H9 (cell line): ENCODE measurements at regions not wholly inside any gene's neighbourhood (a gene's known extent, or its start where the extent isn't known, plus 50 kb on each side); places are given as distances from the start of the nearest gene placed in this dataset.

Experiments
- DNase-seq: peaks from one replicate; pipeline ENCODE4 v3.0.0-alpha.2; 2017
- H2AFZ ChIP-seq: one replicate; pipeline ENCODE4 v1.6.1; 2013; ENCODE audit warnings: mild to moderate bottlenecking, low read length, control low read depth, moderate library complexity
- H2AK5ac ChIP-seq: 2 replicates; pipeline ENCODE4 v1.6.1; 2013; ENCODE audit warnings: low read length, control low read depth, mixed read lengths; ENCODE audit not compliant: insufficient read length
- H2BK120ac ChIP-seq: one replicate; pipeline ENCODE4 v1.6.1; 2013; ENCODE audit warnings: low read depth, mild to moderate bottlenecking, low read length, control low read depth, inconsistent platforms; ENCODE audit not compliant: poor library complexity, severe bottlenecking
- H2BK12ac ChIP-seq: 2 replicates; pipeline ENCODE4 v1.6.1; 2013; ENCODE audit warnings: low read length, control low read depth, mixed read lengths, low read depth; ENCODE audit not compliant: insufficient read length
- H2BK15ac ChIP-seq: 2 replicates; pipeline ENCODE4 v1.6.1; 2013; ENCODE audit warnings: low read depth, low read length, control low read depth
- H2BK20ac ChIP-seq: one replicate; pipeline ENCODE4 v1.6.1; 2013; ENCODE audit warnings: low read depth, mild to moderate bottlenecking, low read length, control low read depth, inconsistent platforms; ENCODE audit not compliant: poor library complexity, severe bottlenecking
- H2BK5ac ChIP-seq: 2 replicates; pipeline ENCODE4 v1.6.1; 2013; ENCODE audit warnings: low read length, control low read depth, mixed read lengths; ENCODE audit not compliant: insufficient read length
- H3K14ac ChIP-seq: 2 replicates; pipeline ENCODE4 v1.6.1; 2013; ENCODE audit warnings: low read length, control low read depth; ENCODE audit not compliant: insufficient read depth
- H3K18ac ChIP-seq: 2 replicates; pipeline ENCODE4 v1.6.1; 2013; ENCODE audit warnings: low read depth, mild to moderate bottlenecking, mixed read lengths, low read length, control low read depth; ENCODE audit not compliant: insufficient read length
- H3K23ac ChIP-seq: 2 replicates; pipeline ENCODE4 v1.6.1; 2013; ENCODE audit warnings: low read length, control low read depth, mixed read lengths, low read depth; ENCODE audit not compliant: insufficient read length
- H3K23me2 ChIP-seq: 2 replicates; pipeline ENCODE4 v1.6.1; 2013; ENCODE audit warnings: low read depth, mild to moderate bottlenecking, mixed read lengths, low read length, control low read depth; ENCODE audit not compliant: insufficient read length, poor library complexity, severe bottlenecking
- H3K27ac ChIP-seq: 2 replicates; pipeline ENCODE4 v1.5.1; 2013; ENCODE audit warnings: low read length, control low read depth, mixed read lengths, low read depth; ENCODE audit not compliant: insufficient read length
- H3K27me3 ChIP-seq: 2 replicates; pipeline ENCODE4 v1.6.1; 2013; ENCODE audit warnings: low read length, control low read depth, inconsistent platforms; ENCODE audit not compliant: insufficient read depth
- H3K4ac ChIP-seq: 2 replicates; pipeline ENCODE4 v1.6.1; 2013; ENCODE audit warnings: low read depth, mild to moderate bottlenecking, control low read depth, inconsistent platforms, low read length, moderate library complexity
- H3K4me1 ChIP-seq: 2 replicates; pipeline ENCODE4 v1.6.1; 2013; ENCODE audit warnings: low read length, control low read depth, inconsistent platforms; ENCODE audit not compliant: insufficient read depth
- H3K4me2 ChIP-seq: 2 replicates; pipeline ENCODE4 v1.6.1; 2013; ENCODE audit warnings: low read length, control low read depth, mixed read lengths; ENCODE audit not compliant: insufficient read length, insufficient read depth
- H3K56ac ChIP-seq: 2 replicates; pipeline ENCODE4 v1.6.1; 2013; ENCODE audit warnings: low read depth, mild to moderate bottlenecking, mixed read lengths, low read length, control low read depth; ENCODE audit not compliant: insufficient read length
- H3K79me1 ChIP-seq: 2 replicates; pipeline ENCODE4 v1.6.1; 2013; ENCODE audit warnings: low read depth, mild to moderate bottlenecking, moderate library complexity, low read length, control low read depth, inconsistent platforms; ENCODE audit not compliant: insufficient read depth, poor library complexity, severe bottlenecking
- H3K79me2 ChIP-seq: 2 replicates; pipeline ENCODE4 v1.6.1; 2013; ENCODE audit warnings: low read length, control low read depth, inconsistent platforms; ENCODE audit not compliant: insufficient read depth
- H3K9ac ChIP-seq: 2 replicates; pipeline ENCODE4 v1.6.1; 2013; ENCODE audit warnings: low read length, control low read depth, mixed read lengths; ENCODE audit not compliant: insufficient read length; ENCODE audit errors: extremely low read depth
- H3K9me3 ChIP-seq: one replicate; pipeline ENCODE4 v1.6.1; 2013; ENCODE audit warnings: low read depth, low read length, inconsistent platforms; ENCODE audit not compliant: control insufficient read depth
- H3T11ph ChIP-seq: one replicate; pipeline ENCODE4 v1.6.1; 2013; ENCODE audit warnings: mild to moderate bottlenecking, low read length, control low read depth, inconsistent platforms
- H4K20me1 ChIP-seq: one replicate; pipeline ENCODE4 v1.6.1; 2013; ENCODE audit not compliant: control insufficient read depth, insufficient read length, insufficient read depth
- H4K5ac ChIP-seq: 2 replicates; pipeline ENCODE4 v1.6.1; 2013; ENCODE audit warnings: low read depth, mild to moderate bottlenecking, mixed read lengths, low read length, control low read depth; ENCODE audit not compliant: insufficient read length
- H4K8ac ChIP-seq: replicated peaks from 2 replicates; pipeline ENCODE4 v1.6.1; 2013; ENCODE audit warnings: low read length, control low read depth, mixed read lengths, low read depth; ENCODE audit not compliant: insufficient read length
- H4K91ac ChIP-seq: 2 replicates; pipeline ENCODE4 v1.6.1; 2013; ENCODE audit warnings: low read depth, mild to moderate bottlenecking, moderate library complexity, mixed read lengths, low read length, control low read depth; ENCODE audit not compliant: insufficient read length
- H3K27ac Mint-ChIP-seq, 3 experiments: 2 replicates in 2 of 3; 3 replicates in 1 of 3; pipeline ENCODE4 v1.8.0; 2020 to 2021; ENCODE audit warnings: mixed read lengths in 3 of 3, mild to moderate bottlenecking in 1 of 3, moderate library complexity in 1 of 3
- H3K27me3 Mint-ChIP-seq: 2 replicates; pipeline ENCODE4 v1.8.0; 2021; ENCODE audit warnings: low read depth, mild to moderate bottlenecking, moderate library complexity, mixed read lengths
- H3K36me3 Mint-ChIP-seq, 3 experiments: 2 replicates in 2 of 3; 3 replicates in 1 of 3; pipeline ENCODE4 v1.8.0; 2020 to 2021; ENCODE audit warnings: low read depth in 3 of 3, mixed read lengths in 3 of 3; ENCODE audit not compliant: insufficient read depth in 1 of 3
- H3K4me1 Mint-ChIP-seq, 2 experiments: 2 replicates each; pipeline ENCODE4 v1.8.0; 2020; ENCODE audit warnings: mixed read lengths in 2 of 2
- H3K4me3 Mint-ChIP-seq, 2 experiments: 2 replicates in 1 of 2; 3 replicates in 1 of 2; pipeline ENCODE4 v1.8.0; 2020 to 2021; ENCODE audit warnings: mild to moderate bottlenecking in 2 of 2, mixed read lengths in 2 of 2, moderate library complexity in 1 of 2
- H3K9me3 Mint-ChIP-seq, 2 experiments: 2 replicates in 1 of 2; 3 replicates in 1 of 2; pipeline ENCODE4 v1.8.0; 2020; ENCODE audit warnings: mild to moderate bottlenecking in 2 of 2, mixed read lengths in 2 of 2, moderate library complexity in 1 of 2
- WGBS: extraction: QIAGEN DNeasy Blood & Tissue Kit; methylation state at CpG from one replicate; pipeline ENCODE4 v1.1.7; 2013; ENCODE audit warnings: missing lambda C conversion rate, low lambda C conversion rate, mixed read lengths; ENCODE audit not compliant: insufficient read length; ENCODE audit errors: extremely low coverage; 5-methylcytosine and 5-hydroxymethylcytosine counted together
- TF ChIP-seq, protein P1 (sequence below): fragments of 200-600 bp; sonication (generic); conservative IDR thresholded peaks from 3 replicates; pipeline ENCODE4 v1.8.0; 2021; ENCODE audit warnings: antibody characterized with exemption, mild to moderate bottlenecking

DNA sequence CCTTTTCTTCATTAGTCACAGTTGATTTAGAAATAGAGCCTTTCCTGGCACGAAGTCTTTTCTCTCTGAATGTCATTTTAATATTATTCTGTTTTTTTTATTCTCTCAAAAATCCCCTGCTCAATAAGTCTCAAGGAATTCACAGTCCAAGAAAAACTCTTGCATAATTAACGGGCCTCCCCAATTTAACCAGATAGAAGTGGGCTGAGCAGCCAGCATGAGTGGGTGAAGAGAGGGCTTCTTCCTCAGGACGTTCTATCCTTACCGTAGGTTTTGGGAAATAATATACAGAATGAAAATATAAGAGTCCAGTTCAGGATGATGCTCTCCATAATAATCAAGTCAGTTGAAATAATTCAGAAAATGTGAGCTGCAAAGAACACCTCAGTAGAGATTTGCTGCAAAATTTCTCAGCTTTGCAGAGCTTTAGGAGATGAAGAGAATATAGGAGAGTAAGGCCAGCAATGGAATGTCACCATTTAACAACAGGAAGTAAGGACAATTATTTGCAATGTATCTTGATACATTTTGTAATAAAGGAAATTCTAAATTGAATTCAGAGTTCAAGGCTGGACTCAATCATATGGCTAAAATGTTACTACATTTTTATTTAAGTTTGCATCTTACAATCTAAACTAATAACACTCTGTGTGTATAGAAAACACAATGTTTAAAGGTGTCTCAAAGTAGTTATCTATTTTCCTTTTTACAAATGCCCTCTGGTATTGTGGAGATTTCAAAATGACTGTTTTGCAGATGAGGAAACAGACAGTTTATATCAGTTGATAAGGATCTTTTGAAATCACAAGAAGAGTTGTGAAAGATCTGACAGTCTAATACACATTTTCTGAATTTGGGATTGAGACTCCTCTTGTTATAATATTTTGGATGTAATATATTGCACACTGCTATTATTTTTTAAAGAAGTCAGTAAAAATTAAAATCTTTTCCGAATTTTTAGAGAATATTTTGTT is 1724.1 kb upstream of the SEL1L start:
- H3K27ac Mint-ChIP-seq: no peak overlapping the region
- Histone ChIP-seq H3K56ac (no peak overlapping the region), H3T11ph (no peak overlapping the region), H3K23me2 (no peaks in the 10 kb centered on the region), H3K27ac (no peak overlapping the region), H4K91ac (no peak overlapping the region), H3K4ac (no peak overlapping the region), H4K8ac (no peak overlapping the region), H3K79me2 (no peaks in the 10 kb centered on the region), H2BK12ac (no peak overlapping the region), H3K18ac (no peak overlapping the region), H3K14ac (no peak overlapping the region), H3K27me3 (no peaks in the 10 kb centered on the region), H2BK120ac (no peak overlapping the region), H3K79me1 (no peaks in the 10 kb centered on the region), H3K23ac (no peak overlapping the region), H2BK20ac (no peak overlapping the region), H4K5ac (no peak overlapping the region), H3K9ac (no peak overlapping the region), H4K20me1 (no peaks in the 10 kb centered on the region), H3K4me2 (no peak overlapping the region), H2AK5ac (no peak overlapping the region), H2AFZ (no peak overlapping the region), H3K4me1 (no peaks in the 10 kb centered on the region), H3K9me3 (no peaks in the 10 kb centered on the region), H2BK5ac (no peak overlapping the region), H2BK15ac (no peak overlapping the region)
- H3K27me3 Mint-ChIP-seq: no peaks in the 10 kb centered on the region
- no peaks in the 10 kb centered on the region for H3K4me1 Mint-ChIP-seq
- H3K4me3 Mint-ChIP-seq: no peak overlapping the region
- TF ChIP-seq, protein P1, sequence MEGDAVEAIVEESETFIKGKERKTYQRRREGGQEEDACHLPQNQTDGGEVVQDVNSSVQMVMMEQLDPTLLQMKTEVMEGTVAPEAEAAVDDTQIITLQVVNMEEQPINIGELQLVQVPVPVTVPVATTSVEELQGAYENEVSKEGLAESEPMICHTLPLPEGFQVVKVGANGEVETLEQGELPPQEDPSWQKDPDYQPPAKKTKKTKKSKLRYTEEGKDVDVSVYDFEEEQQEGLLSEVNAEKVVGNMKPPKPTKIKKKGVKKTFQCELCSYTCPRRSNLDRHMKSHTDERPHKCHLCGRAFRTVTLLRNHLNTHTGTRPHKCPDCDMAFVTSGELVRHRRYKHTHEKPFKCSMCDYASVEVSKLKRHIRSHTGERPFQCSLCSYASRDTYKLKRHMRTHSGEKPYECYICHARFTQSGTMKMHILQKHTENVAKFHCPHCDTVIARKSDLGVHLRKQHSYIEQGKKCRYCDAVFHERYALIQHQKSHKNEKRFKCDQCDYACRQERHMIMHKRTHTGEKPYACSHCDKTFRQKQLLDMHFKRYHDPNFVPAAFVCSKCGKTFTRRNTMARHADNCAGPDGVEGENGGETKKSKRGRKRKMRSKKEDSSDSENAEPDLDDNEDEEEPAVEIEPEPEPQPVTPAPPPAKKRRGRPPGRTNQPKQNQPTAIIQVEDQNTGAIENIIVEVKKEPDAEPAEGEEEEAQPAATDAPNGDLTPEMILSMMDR: no peak
- no peaks in the 10 kb centered on the region for H3K36me3 Mint-ChIP-seq
- no peaks in the 10 kb centered on the region for H3K9me3 Mint-ChIP-seq
- no peak for DNase-seq
- WGBS: no CpG with 5 or more reads among the region's 5 CpGs
